Gastrocnemius medialis (tissue), 4 donors: ENCODE measurements at regions not wholly inside any gene's neighbourhood (a gene's known extent, or its start where the extent isn't known, plus 50 kb on each side); places are given as distances from the start of the nearest gene placed in this dataset.

Experiments
- POLR2A ChIP-seq, 2 donors: fragments of 450-650 bp; IDR thresholded peaks; one replicate each; pipeline ENCODE4 v1.6.1; 2017; ENCODE audit warnings: antibody characterized with exemption in 2 of 2, mild to moderate bottlenecking in 2 of 2, moderate library complexity in 2 of 2
- TF ChIP-seq, protein P1 (sequence below), 5 experiments: fragments of 450-650 bp in 3 of 5; fragments of 200-600 bp in 2 of 5; sonication (generic) in 2 of 5; IDR thresholded peaks in 4 of 5; conservative IDR thresholded peaks in 1 of 5; 1 replicate in 4 of 5; 2 replicates in 1 of 5; pipeline ENCODE4 v1.5.1; 2016 to 2019; ENCODE audit warnings: antibody characterized with exemption in 5 of 5, mild to moderate bottlenecking in 3 of 5, moderate library complexity in 3 of 5

DNA sequence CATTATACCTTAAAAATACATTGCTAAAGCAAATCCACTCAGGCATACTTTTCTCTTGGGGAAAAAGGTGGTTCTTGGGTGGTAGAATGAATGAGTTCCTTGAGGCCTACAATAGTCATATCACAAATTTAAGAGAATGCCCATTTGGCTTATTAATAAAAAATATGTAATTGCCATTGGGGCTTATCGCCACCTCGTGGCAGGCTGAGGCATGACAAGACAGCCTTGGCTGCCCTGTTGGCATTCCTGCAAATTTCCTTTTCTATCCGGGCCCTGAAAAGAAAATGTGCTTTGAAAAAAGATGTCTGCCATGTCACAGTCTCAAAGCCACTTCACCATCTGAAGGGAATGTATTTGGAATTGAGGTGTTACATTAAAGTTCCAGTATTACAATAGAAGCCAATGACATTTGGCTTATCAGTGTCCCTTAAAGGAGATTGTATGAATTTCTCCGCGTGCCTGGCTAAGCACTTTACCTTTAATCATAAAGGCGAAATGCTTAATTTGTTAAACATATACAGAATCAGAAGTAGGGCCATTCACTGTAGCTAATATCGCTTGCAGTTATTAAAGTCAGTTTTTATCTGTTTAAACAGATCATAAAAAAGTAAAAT, 188.3 kb upstream of the ZFP64 start:
- TF ChIP-seq, protein P1, sequence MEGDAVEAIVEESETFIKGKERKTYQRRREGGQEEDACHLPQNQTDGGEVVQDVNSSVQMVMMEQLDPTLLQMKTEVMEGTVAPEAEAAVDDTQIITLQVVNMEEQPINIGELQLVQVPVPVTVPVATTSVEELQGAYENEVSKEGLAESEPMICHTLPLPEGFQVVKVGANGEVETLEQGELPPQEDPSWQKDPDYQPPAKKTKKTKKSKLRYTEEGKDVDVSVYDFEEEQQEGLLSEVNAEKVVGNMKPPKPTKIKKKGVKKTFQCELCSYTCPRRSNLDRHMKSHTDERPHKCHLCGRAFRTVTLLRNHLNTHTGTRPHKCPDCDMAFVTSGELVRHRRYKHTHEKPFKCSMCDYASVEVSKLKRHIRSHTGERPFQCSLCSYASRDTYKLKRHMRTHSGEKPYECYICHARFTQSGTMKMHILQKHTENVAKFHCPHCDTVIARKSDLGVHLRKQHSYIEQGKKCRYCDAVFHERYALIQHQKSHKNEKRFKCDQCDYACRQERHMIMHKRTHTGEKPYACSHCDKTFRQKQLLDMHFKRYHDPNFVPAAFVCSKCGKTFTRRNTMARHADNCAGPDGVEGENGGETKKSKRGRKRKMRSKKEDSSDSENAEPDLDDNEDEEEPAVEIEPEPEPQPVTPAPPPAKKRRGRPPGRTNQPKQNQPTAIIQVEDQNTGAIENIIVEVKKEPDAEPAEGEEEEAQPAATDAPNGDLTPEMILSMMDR (IDR thresholded peaks at IDR 0.05 in 4 of 5, conservative IDR thresholded peaks at IDR 0.05 in 1 of 5): peak; percentile 26 to 68 (median 46)
- TF ChIP-seq POLR2A (IDR thresholded peaks at IDR 0.05): no peak
